COLO668 (cell line): ENCODE measurements at regions not wholly inside any gene's neighbourhood (a gene's known extent, or its start where the extent isn't known, plus 50 kb on each side); places are given as distances from the start of the nearest gene placed in this dataset.

ENCODE experiments used
- DNase-seq: peaks from one replicate; lab custom pipeline; 2025; ENCODE audit not compliant: unreplicated experiment; lab: John Stamatoyannopoulos, UW

DNA sequence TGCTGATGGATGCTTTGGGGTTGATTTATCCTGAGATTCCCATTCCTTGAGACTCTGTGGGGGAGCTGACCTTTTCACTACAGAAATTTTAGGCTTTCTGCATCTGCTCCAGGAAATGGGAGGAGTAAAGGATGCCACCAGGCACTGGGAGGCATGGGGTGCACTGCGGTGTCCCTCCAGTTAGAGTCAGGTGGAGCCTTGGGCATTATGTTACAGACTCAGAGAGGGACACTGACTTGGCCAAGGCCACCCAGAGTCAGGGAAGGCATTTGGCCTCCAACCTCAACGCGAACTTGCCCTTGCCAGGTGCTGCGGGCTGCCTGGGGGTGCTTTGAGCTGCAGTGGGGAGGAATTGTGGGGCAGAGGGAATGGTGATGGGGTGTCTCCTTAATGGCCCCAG lies 58.0 kb upstream of the TBX3 start:
- DNase-seq = no peak

- DNase-seq = no peak
Observed at GRCh38 chr12:114740448-114740847, 56.5 kb upstream of the TBX3 start.

DNA sequence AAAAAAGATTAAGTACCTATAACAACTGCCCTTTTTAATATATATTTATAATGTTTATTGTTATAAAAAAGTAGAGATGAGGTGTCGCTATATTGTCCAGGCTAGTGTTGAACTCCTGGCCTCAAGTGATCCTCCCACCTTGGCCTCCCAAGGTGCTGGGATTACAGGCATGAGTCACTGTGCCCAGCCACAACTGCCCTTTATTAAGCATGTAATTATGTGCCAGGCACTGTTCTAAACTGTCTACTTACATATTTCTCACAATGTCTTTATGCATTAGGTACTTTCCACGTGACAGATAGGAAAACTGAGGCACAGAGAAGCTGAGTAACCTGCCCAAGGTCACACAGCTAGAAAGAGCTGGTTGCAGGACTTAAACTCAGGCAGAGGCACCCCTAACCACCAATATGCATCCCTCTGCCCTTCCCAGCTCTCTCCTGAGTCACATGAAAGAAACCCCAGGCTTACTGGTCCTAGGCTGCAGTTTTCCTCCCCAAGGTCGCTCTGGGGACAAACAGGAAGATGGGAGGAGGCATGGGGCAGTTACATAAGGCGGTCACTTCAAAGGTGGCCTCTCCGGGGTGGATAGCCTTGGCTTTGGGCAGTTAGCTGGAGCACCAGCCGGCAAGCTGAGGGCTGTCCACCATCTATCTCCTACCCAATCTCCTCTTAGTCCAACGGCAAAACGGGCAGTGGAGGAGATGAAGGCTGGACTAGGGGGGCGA lies 54.6 kb upstream of the TBX3 start:
- no peak for DNase-seq

DNA sequence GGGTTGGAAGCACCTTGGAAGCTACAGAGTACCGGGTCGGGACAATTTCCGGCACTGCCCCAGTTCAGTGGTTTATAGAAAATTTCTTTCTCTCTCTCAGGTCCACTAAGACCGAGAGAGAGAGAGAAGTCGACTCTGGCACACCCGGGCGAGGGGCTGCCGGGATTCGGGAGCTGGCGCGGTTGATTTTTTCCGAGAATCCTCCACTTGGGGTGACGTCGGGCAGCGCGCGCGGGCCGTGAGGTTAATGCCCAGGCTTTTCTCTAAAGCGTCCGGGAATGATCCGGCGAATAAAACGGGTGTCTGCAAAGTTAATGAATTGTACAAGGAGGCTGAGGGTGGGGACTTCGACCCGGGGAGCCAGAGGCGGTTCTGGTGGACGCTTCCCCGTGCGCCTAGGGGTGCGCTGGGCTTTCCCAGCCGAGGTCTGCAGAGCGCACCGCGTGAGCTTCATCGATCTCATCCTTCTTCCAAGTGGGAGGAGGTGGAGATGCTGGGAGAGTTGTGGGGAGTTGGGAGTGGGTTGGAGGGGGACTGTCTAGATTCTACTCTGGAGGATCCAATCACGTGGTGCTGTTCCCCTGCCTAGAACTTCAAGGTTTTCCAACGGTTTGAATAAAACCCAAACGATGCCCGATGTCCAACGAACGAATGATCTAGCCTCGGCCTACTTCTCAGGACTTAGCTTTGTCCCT lies 51.9 kb upstream of the TBX3 start:
- DNase-seq = no peak

DNA sequence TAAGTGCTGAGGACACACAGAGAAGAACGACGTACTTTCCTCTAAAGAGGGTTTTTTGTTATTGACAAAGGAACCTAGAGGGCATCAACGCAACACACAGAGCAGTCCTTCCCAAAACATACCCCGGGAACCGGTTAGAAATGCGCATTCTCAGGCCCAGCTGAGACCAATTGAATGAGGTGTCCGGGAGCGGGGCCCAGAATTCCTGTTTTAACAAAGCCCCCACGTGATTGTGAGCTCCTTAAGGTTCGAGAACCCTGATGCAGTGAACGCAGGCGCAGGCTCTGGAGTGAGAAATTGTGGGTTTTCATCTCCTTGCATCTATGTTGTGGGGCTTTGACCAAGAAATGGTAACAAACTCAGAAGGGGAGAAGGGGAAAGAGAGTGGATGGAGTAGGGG lies 51.0 kb upstream of the TBX3 start:
- no peak for DNase-seq

DNA sequence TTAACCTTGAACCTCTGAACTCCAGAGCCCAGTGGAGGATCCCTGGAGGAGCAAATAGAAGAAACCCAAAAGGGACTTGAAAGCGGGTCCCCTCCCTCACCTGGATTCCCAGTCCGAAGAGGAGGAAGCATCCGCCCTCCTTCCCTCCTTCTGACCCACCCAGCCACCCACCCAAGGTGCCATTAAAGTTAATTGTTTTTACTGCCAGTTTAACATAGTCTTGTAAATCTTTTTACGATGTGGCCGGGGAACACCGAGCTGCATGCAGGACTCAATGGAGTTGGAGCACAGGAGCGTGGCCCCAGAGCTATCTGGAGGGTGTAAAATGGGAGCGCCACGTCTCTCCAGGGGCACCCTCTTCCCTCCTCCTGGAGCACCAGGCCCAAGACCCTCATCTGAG lies 49.9 kb upstream of the TBX3 start:
- DNase-seq = no peak
